GM23338 (cell line): ENCODE measurements at regions not wholly inside any gene's neighbourhood (a gene's known extent, or its start where the extent isn't known, plus 50 kb on each side); places are given as distances from the start of the nearest gene placed in this dataset.

ENCODE experiments used
- ATAC-seq: fragments of 200-7000 bp; cut with Tn5 transposase; 3 replicates; pipeline ENCODE4 v1.9.1; 2020
- DNase-seq: peaks from one replicate; pipeline ENCODE4 v3.0.0-alpha.2; 2015; ENCODE audit warnings: low spot score
- H2AFZ ChIP-seq: fragments of 200-600 bp; sonication (generic); 2 replicates; pipeline ENCODE4 v1.8.0; 2016; ENCODE audit warnings: antibody characterized with exemption, mild to moderate bottlenecking, moderate library complexity
- H3F3A ChIP-seq: fragments of 200-600 bp; sonication (generic); replicated peaks from 2 replicates; pipeline ENCODE4 v1.8.0; 2017; ENCODE audit warnings: antibody characterized with exemption, mixed run types, low read depth
- H3K27ac ChIP-seq: fragments of 200-600 bp; sonication (generic); 2 replicates; pipeline ENCODE4 v1.6.1; 2016; ENCODE audit warnings: low read depth
- H3K27me3 ChIP-seq: fragments of 200-600 bp; sonication (generic); 2 replicates; pipeline ENCODE4 v1.8.0; 2016; ENCODE audit warnings: mild to moderate bottlenecking, mixed run types, moderate library complexity; ENCODE audit not compliant: insufficient read depth
- H3K36me3 ChIP-seq: fragments of 200-600 bp; sonication (generic); 2 replicates; pipeline ENCODE4 v1.8.0; 2016; ENCODE audit warnings: mild to moderate bottlenecking; ENCODE audit not compliant: insufficient read depth
- H3K4me1 ChIP-seq: fragments of 200-600 bp; sonication (generic); 2 replicates; pipeline ENCODE4 v1.8.0; 2016; ENCODE audit warnings: mild to moderate bottlenecking, moderate library complexity; ENCODE audit not compliant: insufficient read depth
- H3K4me2 ChIP-seq: fragments of 200-600 bp; sonication (generic); 2 replicates; pipeline ENCODE4 v1.7.1; 2017; ENCODE audit warnings: mixed run types
- H3K4me3 ChIP-seq: fragments of 200-600 bp; sonication (generic); 2 replicates; pipeline ENCODE4 v1.6.1; 2016; ENCODE audit warnings: mixed run types
- H3K79me2 ChIP-seq: fragments of 200-600 bp; sonication (generic); replicated peaks from 2 replicates; pipeline ENCODE4 v1.8.0; 2017; ENCODE audit warnings: mild to moderate bottlenecking; ENCODE audit not compliant: insufficient read depth
- H3K9me2 ChIP-seq: fragments of 200-600 bp; sonication (generic); 2 replicates; pipeline ENCODE4 v1.8.0; 2017; ENCODE audit not compliant: insufficient read depth
- H4K20me1 ChIP-seq: fragments of 200-600 bp; sonication (generic); replicated peaks from 2 replicates; pipeline ENCODE4 v1.8.0; 2017; ENCODE audit warnings: mild to moderate bottlenecking; ENCODE audit not compliant: insufficient read depth
- H3K27ac Mint-ChIP-seq: 2 replicates; pipeline ENCODE4 v1.8.0; 2020; ENCODE audit warnings: inconsistent platforms, mild to moderate bottlenecking, moderate library complexity, mixed read lengths
- H3K27me3 Mint-ChIP-seq: 3 replicates; pipeline ENCODE4 v1.8.0; 2022; ENCODE audit warnings: low read depth, mild to moderate bottlenecking, moderate library complexity, mixed read lengths, inconsistent platforms; ENCODE audit not compliant: insufficient read depth, poor library complexity
- H3K36me3 Mint-ChIP-seq: 3 replicates; pipeline ENCODE4 v1.8.0; 2021; ENCODE audit warnings: low read depth, mild to moderate bottlenecking, inconsistent platforms, moderate library complexity, mixed read lengths
- H3K4me1 Mint-ChIP-seq: 3 replicates; pipeline ENCODE4 v1.8.0; 2020; ENCODE audit warnings: mild to moderate bottlenecking, inconsistent platforms, mixed read lengths
- H3K4me3 Mint-ChIP-seq: 3 replicates; pipeline ENCODE4 v1.8.0; 2021; ENCODE audit warnings: moderate library complexity, mild to moderate bottlenecking, inconsistent platforms, mixed read lengths
- H3K9me3 Mint-ChIP-seq: 3 replicates; pipeline ENCODE4 v1.8.0; 2020; ENCODE audit warnings: moderate library complexity, mild to moderate bottlenecking, inconsistent platforms, mixed read lengths
- EZH2phosphoT487 ChIP-seq: fragments of 200-600 bp; sonication (generic); IDR thresholded peaks from one replicate; pipeline ENCODE4 v1.8.1; 2018; ENCODE audit warnings: antibody characterized with exemption; ENCODE audit not compliant: unreplicated experiment
- JUNB ChIP-seq: IDR thresholded peaks from one replicate; pipeline ENCODE4 v1.6.1; 2016; ENCODE audit warnings: antibody characterized with exemption; ENCODE audit not compliant: unreplicated experiment
- NANOG ChIP-seq: IDR thresholded peaks from 2 replicates; pipeline ENCODE4 v1.6.1; 2016; ENCODE audit warnings: antibody characterized with exemption, borderline replicate concordance
- ZNF114 ChIP-seq: fragments of 250-450 bp; sonication (Bioruptor Pico); IDR thresholded peaks from 2 replicates; pipeline ENCODE4 v1.5.0; 2020; ENCODE audit warnings: mild to moderate bottlenecking, moderate library complexity
- ZNF331 ChIP-seq: fragments of 250-450 bp; sonication (Bioruptor Pico); IDR thresholded peaks from 2 replicates; pipeline ENCODE4 v1.5.0; 2020; ENCODE audit warnings: low read depth, mild to moderate bottlenecking, moderate library complexity
- TF ChIP-seq, protein P1 (sequence below): IDR thresholded peaks from one replicate; pipeline ENCODE4 v1.6.1; 2018; ENCODE audit warnings: antibody characterized with exemption; ENCODE audit not compliant: unreplicated experiment
- TF ChIP-seq, protein P2 (sequence below), 2 experiments: fragments of 200-600 bp in 1 of 2; sonication (generic) in 1 of 2; conservative IDR thresholded peaks; 2 replicates each; pipeline versions ENCODE4 v1.5.1 to v1.6.1; 2016 to 2017; ENCODE audit warnings: antibody characterized with exemption in 2 of 2, low read depth in 2 of 2, mild to moderate bottlenecking in 2 of 2, moderate library complexity in 1 of 2

DNA sequence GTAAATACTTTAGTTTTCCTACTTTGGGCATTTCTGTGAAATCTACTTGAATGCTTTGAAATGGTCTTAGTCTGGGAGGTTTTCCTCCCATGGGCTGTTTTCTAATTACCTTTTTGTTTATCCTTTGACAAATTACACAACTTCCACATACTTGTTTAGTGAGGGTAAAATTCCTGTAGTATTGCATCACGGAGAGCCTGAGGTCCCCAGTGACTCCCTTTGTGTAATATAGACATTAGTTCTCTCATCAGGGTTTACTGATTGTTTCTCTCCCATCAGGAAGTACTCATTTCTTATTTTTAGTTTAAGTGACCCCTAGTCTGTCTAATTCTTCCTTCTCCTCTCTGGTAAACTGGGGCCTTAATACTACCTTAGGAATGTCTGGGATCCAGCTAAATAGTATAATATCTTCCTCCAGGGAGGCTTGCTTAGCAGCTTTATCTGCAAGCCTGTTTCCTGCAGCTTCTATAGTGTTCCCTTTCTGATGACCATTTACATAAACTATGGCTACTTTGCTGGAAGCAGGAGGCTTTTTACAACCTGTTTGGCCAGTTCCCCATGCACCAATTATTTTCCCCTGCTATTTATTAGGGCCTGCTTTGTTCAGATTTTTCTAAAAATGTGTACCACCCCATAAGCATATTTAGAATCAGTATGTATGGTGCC is 87.2 kb upstream of the XCR1 start:
- no peak overlapping the region for H3K4me3 Mint-ChIP-seq
- H3K36me3 Mint-ChIP-seq: peaks cover 7% of the 10 kb centered on the region; the same call in 1 of the 3 replicates
- no peak for TF ChIP-seq JUNB
- no peak for TF ChIP-seq EZH2phosphoT487
- TF ChIP-seq ZNF114: no peak
- TF ChIP-seq, protein P1, sequence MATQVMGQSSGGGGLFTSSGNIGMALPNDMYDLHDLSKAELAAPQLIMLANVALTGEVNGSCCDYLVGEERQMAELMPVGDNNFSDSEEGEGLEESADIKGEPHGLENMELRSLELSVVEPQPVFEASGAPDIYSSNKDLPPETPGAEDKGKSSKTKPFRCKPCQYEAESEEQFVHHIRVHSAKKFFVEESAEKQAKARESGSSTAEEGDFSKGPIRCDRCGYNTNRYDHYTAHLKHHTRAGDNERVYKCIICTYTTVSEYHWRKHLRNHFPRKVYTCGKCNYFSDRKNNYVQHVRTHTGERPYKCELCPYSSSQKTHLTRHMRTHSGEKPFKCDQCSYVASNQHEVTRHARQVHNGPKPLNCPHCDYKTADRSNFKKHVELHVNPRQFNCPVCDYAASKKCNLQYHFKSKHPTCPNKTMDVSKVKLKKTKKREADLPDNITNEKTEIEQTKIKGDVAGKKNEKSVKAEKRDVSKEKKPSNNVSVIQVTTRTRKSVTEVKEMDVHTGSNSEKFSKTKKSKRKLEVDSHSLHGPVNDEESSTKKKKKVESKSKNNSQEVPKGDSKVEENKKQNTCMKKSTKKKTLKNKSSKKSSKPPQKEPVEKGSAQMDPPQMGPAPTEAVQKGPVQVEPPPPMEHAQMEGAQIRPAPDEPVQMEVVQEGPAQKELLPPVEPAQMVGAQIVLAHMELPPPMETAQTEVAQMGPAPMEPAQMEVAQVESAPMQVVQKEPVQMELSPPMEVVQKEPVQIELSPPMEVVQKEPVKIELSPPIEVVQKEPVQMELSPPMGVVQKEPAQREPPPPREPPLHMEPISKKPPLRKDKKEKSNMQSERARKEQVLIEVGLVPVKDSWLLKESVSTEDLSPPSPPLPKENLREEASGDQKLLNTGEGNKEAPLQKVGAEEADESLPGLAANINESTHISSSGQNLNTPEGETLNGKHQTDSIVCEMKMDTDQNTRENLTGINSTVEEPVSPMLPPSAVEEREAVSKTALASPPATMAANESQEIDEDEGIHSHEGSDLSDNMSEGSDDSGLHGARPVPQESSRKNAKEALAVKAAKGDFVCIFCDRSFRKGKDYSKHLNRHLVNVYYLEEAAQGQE: no peak
- TF ChIP-seq ZNF331 (CRISPR knock-in tag): no peak
- no peak for TF ChIP-seq NANOG
- TF ChIP-seq, protein P2, sequence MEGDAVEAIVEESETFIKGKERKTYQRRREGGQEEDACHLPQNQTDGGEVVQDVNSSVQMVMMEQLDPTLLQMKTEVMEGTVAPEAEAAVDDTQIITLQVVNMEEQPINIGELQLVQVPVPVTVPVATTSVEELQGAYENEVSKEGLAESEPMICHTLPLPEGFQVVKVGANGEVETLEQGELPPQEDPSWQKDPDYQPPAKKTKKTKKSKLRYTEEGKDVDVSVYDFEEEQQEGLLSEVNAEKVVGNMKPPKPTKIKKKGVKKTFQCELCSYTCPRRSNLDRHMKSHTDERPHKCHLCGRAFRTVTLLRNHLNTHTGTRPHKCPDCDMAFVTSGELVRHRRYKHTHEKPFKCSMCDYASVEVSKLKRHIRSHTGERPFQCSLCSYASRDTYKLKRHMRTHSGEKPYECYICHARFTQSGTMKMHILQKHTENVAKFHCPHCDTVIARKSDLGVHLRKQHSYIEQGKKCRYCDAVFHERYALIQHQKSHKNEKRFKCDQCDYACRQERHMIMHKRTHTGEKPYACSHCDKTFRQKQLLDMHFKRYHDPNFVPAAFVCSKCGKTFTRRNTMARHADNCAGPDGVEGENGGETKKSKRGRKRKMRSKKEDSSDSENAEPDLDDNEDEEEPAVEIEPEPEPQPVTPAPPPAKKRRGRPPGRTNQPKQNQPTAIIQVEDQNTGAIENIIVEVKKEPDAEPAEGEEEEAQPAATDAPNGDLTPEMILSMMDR (conservative IDR thresholded peaks at IDR 0.05; ENCODE audit: low read depth in 2 of 2): no peak
- H3K36me3 ChIP-seq: no peaks in the 10 kb centered on the region
- no peaks in the 10 kb centered on the region for H3K27me3 Mint-ChIP-seq
- peaks cover 21% of the 10 kb centered on the region for H3K4me1 Mint-ChIP-seq
- H3K27ac Mint-ChIP-seq: peak overlapping the region; percentile 81; the same call in 1 of the 2 replicates
- peaks cover 2% of the 10 kb centered on the region for H3K4me1 ChIP-seq
- no peak; the same call in 2 of the 3 replicates for ATAC-seq
- no peak overlapping the region for H3K27ac ChIP-seq
- no peaks in the 10 kb centered on the region for H3F3A ChIP-seq
- no peaks in the 10 kb centered on the region for H4K20me1 ChIP-seq
- H3K27me3 ChIP-seq: no peaks in the 10 kb centered on the region
- DNase-seq: no peak
- H3K9me3 Mint-ChIP-seq: peaks cover 5% of the 10 kb centered on the region; the same call in 2 of the 3 replicates
- H3K4me2 ChIP-seq: no peak overlapping the region
- no peaks in the 10 kb centered on the region for H3K79me2 ChIP-seq
- H3K4me3 ChIP-seq: no peak overlapping the region
- peaks cover 13% of the 10 kb centered on the region; the same call in 1 of the 2 replicates for H3K9me2 ChIP-seq
- H2AFZ ChIP-seq: 0 out of 2 replicates have a peak overlapping the region, but pooled peaks have one; percentile 25

DNA sequence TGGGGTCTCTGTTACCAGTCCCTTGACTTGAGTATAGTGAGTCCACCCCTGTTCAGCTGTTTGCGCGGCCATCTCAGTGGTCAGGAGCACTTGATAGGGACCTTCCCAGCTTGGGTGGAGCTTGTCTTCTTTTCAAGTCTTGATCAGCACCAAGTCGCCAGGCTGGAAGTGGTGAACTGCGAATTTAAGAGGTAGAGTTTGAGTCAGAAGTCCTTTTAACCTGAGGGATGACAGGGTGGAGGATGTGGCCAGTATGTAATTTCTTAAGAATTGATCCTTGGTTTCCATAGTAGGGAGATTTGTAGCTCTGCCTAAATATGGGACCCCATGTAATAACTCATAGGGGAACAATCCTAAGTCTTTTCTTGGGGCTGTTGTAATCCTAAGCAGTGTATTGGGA is 86.3 kb upstream of the XCR1 start:
- no peak for ATAC-seq
- Histone ChIP-seq H3K4me2 (no peak overlapping the region), H4K20me1 (no peaks in the 10 kb centered on the region), H3K9me2 (peaks cover 13% of the 10 kb centered on the region; the same call in 1 of the 2 replicates), H3K4me3 (no peak overlapping the region), H3K27me3 (no peaks in the 10 kb centered on the region), H3K27ac (no peak overlapping the region), H3K4me1 (peaks cover 2% of the 10 kb centered on the region), H3K79me2 (no peaks in the 10 kb centered on the region), H3K36me3 (no peaks in the 10 kb centered on the region), H2AFZ (no peak overlapping the region), H3F3A (no peaks in the 10 kb centered on the region)
- peaks cover 21% of the 10 kb centered on the region for H3K4me1 Mint-ChIP-seq
- H3K36me3 Mint-ChIP-seq: peaks cover 7% of the 10 kb centered on the region; the same call in 1 of the 3 replicates
- H3K27me3 Mint-ChIP-seq: no peaks in the 10 kb centered on the region
- no peak for TF ChIP-seq EZH2phosphoT487
- DNase-seq: no peak
- no peak overlapping the region for H3K4me3 Mint-ChIP-seq
- no peak overlapping the region for H3K27ac Mint-ChIP-seq
- H3K9me3 Mint-ChIP-seq: peaks cover 5% of the 10 kb centered on the region; the same call in 2 of the 3 replicates
